ENCODE measurements at regions not wholly inside any gene's neighbourhood (a gene's known extent, or its start where the extent isn't known, plus 50 kb on each side); places are given as distances from the start of the nearest gene placed in this dataset.

- DNase-seq, result no peak
Observed at GRCh38 chrY:21295206-21295605, 215.9 kb upstream of the RBMY1B start.

- DNase-seq, result no peak
Observed at GRCh38 chrY:21302278-21302677, 208.9 kb upstream of the RBMY1B start.

GRCh38 chrY:21315366-21315765 lies 195.8 kb upstream of the RBMY1B start:
- DNase-seq, result no peak

All from stimulated activated naive CD4-positive, alpha-beta T cell (primary cell).